ENCODE measurements at regions not wholly inside any gene's neighbourhood (a gene's known extent, or its start where the extent isn't known, plus 50 kb on each side); places are given as distances from the start of the nearest gene placed in this dataset.
"Not testable (repeated sequence)": the region's sequence is repeated elsewhere in the genome, so short reads cannot be mapped to it uniquely, and the experiment has no call there.

GRCh38 chr4:4115381-4115780, 111.3 kb downstream of the OTOP1 start:
- not testable (repeated sequence) for TF ChIP-seq CTCF (conservative IDR thresholded peaks at IDR 0.05); EZH2 (IDR thresholded peaks at IDR 0.05; ENCODE audit: low read depth)

Data from PC-9 (cell line).